ENCODE measurements at regions not wholly inside any gene's neighbourhood (a gene's known extent, or its start where the extent isn't known, plus 50 kb on each side); places are given as distances from the start of the nearest gene placed in this dataset.

DNA sequence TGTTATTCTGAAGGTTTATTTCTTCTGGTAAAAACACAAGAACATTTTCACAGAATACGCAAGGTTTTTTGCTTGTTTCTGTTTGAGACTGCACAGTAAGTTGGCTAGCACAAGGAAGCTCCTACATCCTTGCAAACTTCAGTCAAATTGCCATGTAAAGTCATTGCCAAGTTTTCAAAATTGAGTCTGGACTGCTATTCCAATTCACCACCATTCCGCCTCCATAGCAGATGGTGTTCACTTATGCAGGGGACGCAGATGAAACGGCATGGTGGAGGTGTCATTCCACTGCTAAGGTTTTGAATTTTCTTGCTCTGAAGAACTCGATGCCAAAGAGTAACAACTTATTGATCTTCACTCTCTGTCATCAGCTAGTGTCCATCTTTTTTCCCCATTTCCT, 303.9 kb upstream of the SYT1 start:
- no peak overlapping the region for H2AK5ac ChIP-seq (ENCODE audit: low read depth, low read length)
- no peak overlapping the region for H3K18ac ChIP-seq (ENCODE audit: low read depth, low read length)
- in situ Hi-C loops (cut with MboI; ENCODE audit: low sequenced_read_pairs): no loop called here
- no peak overlapping the region for H2BK15ac ChIP-seq (ENCODE audit: low read depth, low read length)
- no peaks in the 10 kb centered on the region for H3K9me3 ChIP-seq (ENCODE audit: control insufficient read depth, insufficient read depth, low read length)
- no peak overlapping the region for H3K4me3 ChIP-seq (ENCODE audit: insufficient read depth, low read depth, low read length)
- no peak overlapping the region for H3K23ac ChIP-seq (ENCODE audit: low read depth, low read length)
- no TSS peak for BruUV-seq (replicated peaks)
- no peak overlapping the region for H4K8ac ChIP-seq (ENCODE audit: low read depth in 2 of 2, low read length in 2 of 2)
- no peak overlapping the region for H3K14ac ChIP-seq (replicated peaks; ENCODE audit: low read depth, low read length)
- H3K4me1 ChIP-seq (ENCODE audit: control insufficient read depth, insufficient read depth, low read length): no peaks in the 10 kb centered on the region
- no peak overlapping the region for H4K91ac ChIP-seq (ENCODE audit: insufficient read depth, low read depth, low read length)
- no peak overlapping the region for H2AK9ac ChIP-seq (replicated peaks; ENCODE audit: low read depth, low read length, poor library complexity)
- H2AFZ ChIP-seq (replicated peaks; ENCODE audit: low read length, poor library complexity): no peak overlapping the region
- H3K56ac ChIP-seq (ENCODE audit: extremely low read depth, insufficient read depth, low read length): no peak overlapping the region
- no peak for DNase-seq
- ChIA-PET CTCF (no interaction called here), POLR2A (ENCODE audit: unreplicated experiment) (no interaction called here)
- H3K79me1 ChIP-seq (ENCODE audit: low read depth in 1 of 2, low read length in 2 of 2): no peaks in the 10 kb centered on the region
- H3K4ac ChIP-seq (ENCODE audit: low read depth, low read length): no peak overlapping the region
- no peak for ATAC-seq (ENCODE audit: low read depth)
- no peak overlapping the region for H2BK5ac ChIP-seq (ENCODE audit: low read depth, low read length, poor library complexity, severe bottlenecking)
- no peak overlapping the region for H3K9ac ChIP-seq (ENCODE audit: low read depth, low read length)
- intact Hi-C loops (cut with micrococcal nuclease): no loop called here
- no peak overlapping the region for H3K4me2 ChIP-seq (ENCODE audit: low read depth, low read length)
- H3K27ac ChIP-seq (ENCODE audit: insufficient read depth, low read length): no peak overlapping the region
- WGBS, 2 experiments (ENCODE audit: extremely low coverage in 2 of 2, insufficient read length in 1 of 2): 67% methylated on average over 1 of the region's 5 CpGs; no CpG with 5 or more reads in 1 of the 2 experiments
- H3K27me3 ChIP-seq (ENCODE audit: control insufficient read depth, insufficient read depth, low read length): no peaks in the 10 kb centered on the region
- H3K9me1 ChIP-seq (ENCODE audit: insufficient read depth, low read length): no peaks in the 10 kb centered on the region
- no peak overlapping the region for H4K5ac ChIP-seq (ENCODE audit: low read depth, low read length)
- H2BK20ac ChIP-seq (ENCODE audit: low read depth, low read length): no peak overlapping the region
- no peak overlapping the region for H2BK120ac ChIP-seq (ENCODE audit: low read depth, low read length)
- H4K20me1 ChIP-seq (ENCODE audit: insufficient read depth, low read length): no peaks in the 10 kb centered on the region
- no peak for TF ChIP-seq CEBPB (IDR thresholded peaks at IDR 0.05; ENCODE audit: low read depth, low read length)
- TF ChIP-seq SMC3 (IDR thresholded peaks at IDR 0.05; ENCODE audit: low read depth, low read length): no peak
- no peak for TF ChIP-seq NFE2L2 (IDR thresholded peaks at IDR 0.05; ENCODE audit: low read depth, low read length)
- no peak for TF ChIP-seq MAFK (IDR thresholded peaks at IDR 0.05; ENCODE audit: low read depth, low read length)
- no peak for TF ChIP-seq CHD1 (IDR thresholded peaks at IDR 0.05; ENCODE audit: low read depth, low read length)
- no peak for TF ChIP-seq BHLHE40 (IDR thresholded peaks at IDR 0.05; ENCODE audit: low read depth, low read length)
- TF ChIP-seq, protein P1, sequence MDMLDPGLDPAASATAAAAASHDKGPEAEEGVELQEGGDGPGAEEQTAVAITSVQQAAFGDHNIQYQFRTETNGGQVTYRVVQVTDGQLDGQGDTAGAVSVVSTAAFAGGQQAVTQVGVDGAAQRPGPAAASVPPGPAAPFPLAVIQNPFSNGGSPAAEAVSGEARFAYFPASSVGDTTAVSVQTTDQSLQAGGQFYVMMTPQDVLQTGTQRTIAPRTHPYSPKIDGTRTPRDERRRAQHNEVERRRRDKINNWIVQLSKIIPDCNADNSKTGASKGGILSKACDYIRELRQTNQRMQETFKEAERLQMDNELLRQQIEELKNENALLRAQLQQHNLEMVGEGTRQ (IDR thresholded peaks at IDR 0.05; ENCODE audit: low read depth, low read length): no peak
- no peak for TF ChIP-seq MXI1 (IDR thresholded peaks at IDR 0.05; ENCODE audit: borderline replicate concordance, low read depth, low read length)
- TF ChIP-seq RAD21 (IDR thresholded peaks at IDR 0.05; ENCODE audit: low read length): no peak
- no peak for TF ChIP-seq RCOR1 (IDR thresholded peaks at IDR 0.05; ENCODE audit: insufficient replicate concordance, low read length)
- TF ChIP-seq POLR2A (IDR thresholded peaks at IDR 0.05; ENCODE audit: low read depth, low read length): no peak
- no peak for TF ChIP-seq FOS (IDR thresholded peaks at IDR 0.05; ENCODE audit: low read depth, low read length)
- TF ChIP-seq, protein P2, sequence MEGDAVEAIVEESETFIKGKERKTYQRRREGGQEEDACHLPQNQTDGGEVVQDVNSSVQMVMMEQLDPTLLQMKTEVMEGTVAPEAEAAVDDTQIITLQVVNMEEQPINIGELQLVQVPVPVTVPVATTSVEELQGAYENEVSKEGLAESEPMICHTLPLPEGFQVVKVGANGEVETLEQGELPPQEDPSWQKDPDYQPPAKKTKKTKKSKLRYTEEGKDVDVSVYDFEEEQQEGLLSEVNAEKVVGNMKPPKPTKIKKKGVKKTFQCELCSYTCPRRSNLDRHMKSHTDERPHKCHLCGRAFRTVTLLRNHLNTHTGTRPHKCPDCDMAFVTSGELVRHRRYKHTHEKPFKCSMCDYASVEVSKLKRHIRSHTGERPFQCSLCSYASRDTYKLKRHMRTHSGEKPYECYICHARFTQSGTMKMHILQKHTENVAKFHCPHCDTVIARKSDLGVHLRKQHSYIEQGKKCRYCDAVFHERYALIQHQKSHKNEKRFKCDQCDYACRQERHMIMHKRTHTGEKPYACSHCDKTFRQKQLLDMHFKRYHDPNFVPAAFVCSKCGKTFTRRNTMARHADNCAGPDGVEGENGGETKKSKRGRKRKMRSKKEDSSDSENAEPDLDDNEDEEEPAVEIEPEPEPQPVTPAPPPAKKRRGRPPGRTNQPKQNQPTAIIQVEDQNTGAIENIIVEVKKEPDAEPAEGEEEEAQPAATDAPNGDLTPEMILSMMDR (conservative IDR thresholded peaks at IDR 0.05; ENCODE audit: low read depth, low read length): no peak
- TF ChIP-seq, protein P3, sequence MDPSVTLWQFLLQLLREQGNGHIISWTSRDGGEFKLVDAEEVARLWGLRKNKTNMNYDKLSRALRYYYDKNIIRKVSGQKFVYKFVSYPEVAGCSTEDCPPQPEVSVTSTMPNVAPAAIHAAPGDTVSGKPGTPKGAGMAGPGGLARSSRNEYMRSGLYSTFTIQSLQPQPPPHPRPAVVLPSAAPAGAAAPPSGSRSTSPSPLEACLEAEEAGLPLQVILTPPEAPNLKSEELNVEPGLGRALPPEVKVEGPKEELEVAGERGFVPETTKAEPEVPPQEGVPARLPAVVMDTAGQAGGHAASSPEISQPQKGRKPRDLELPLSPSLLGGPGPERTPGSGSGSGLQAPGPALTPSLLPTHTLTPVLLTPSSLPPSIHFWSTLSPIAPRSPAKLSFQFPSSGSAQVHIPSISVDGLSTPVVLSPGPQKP (IDR thresholded peaks at IDR 0.05; ENCODE audit: borderline replicate concordance, low read depth, low read length): no peak
- no peak for TF ChIP-seq RFX5 (IDR thresholded peaks at IDR 0.05; ENCODE audit: low read depth, low read length)
- TF ChIP-seq MAZ (IDR thresholded peaks at IDR 0.05; ENCODE audit: borderline replicate concordance, low read depth, low read length): no peak
- H3K36me3 ChIP-seq (ENCODE audit: control insufficient read depth, insufficient read depth, low read length): no peaks in the 10 kb centered on the region
- dilution Hi-C loops (cut with HindIII; ENCODE audit: low sequenced_read_pairs, unreplicated experiment): no loop called here
